ENCODE measurements at regions not wholly inside any gene's neighbourhood (a gene's known extent, or its start where the extent isn't known, plus 50 kb on each side); places are given as distances from the start of the nearest gene placed in this dataset.
A peak's percentile ranks its signal among the peaks of the same experiment; 100 is the strongest.

- no peak for TF ChIP-seq NR4A1 (CRISPR knock-in tag; IDR thresholded peaks at IDR 0.05)
- no peak for TF ChIP-seq NR4A1 (tag; IDR thresholded peaks at IDR 0.05)
- TF ChIP-seq RNF2 (IDR thresholded peaks at IDR 0.05): no peak
- no peak for TF ChIP-seq ZNF133 (CRISPR knock-in tag; IDR thresholded peaks at IDR 0.05)
- TF ChIP-seq XRCC3 (IDR thresholded peaks at IDR 0.05): no peak
- no peak for TF ChIP-seq HES1 (IDR thresholded peaks at IDR 0.05; ENCODE audit: low read depth)
- TF ChIP-seq ZNF511 (CRISPR knock-in tag; IDR thresholded peaks at IDR 0.05): no peak
- no peak for TF ChIP-seq TAF1 (IDR thresholded peaks at IDR 0.05; ENCODE audit: control insufficient read depth, extremely low read depth, insufficient read depth, low read length, severe bottlenecking)
- no peak for TF ChIP-seq ASH1L (IDR thresholded peaks at IDR 0.05; ENCODE audit: borderline replicate concordance, low read depth, partially characterized antibody)
- TF ChIP-seq CBX3 (IDR thresholded peaks at IDR 0.05; ENCODE audit: borderline replicate concordance in 1 of 2, low read length in 2 of 2): no peak
- no peak for TF ChIP-seq NFIX (CRISPR knock-in tag; IDR thresholded peaks at IDR 0.05; ENCODE audit: low read depth)
- no peak for TF ChIP-seq ZBTB8A (IDR thresholded peaks at IDR 0.05; ENCODE audit: partially characterized antibody)
- TF ChIP-seq, protein P1, sequence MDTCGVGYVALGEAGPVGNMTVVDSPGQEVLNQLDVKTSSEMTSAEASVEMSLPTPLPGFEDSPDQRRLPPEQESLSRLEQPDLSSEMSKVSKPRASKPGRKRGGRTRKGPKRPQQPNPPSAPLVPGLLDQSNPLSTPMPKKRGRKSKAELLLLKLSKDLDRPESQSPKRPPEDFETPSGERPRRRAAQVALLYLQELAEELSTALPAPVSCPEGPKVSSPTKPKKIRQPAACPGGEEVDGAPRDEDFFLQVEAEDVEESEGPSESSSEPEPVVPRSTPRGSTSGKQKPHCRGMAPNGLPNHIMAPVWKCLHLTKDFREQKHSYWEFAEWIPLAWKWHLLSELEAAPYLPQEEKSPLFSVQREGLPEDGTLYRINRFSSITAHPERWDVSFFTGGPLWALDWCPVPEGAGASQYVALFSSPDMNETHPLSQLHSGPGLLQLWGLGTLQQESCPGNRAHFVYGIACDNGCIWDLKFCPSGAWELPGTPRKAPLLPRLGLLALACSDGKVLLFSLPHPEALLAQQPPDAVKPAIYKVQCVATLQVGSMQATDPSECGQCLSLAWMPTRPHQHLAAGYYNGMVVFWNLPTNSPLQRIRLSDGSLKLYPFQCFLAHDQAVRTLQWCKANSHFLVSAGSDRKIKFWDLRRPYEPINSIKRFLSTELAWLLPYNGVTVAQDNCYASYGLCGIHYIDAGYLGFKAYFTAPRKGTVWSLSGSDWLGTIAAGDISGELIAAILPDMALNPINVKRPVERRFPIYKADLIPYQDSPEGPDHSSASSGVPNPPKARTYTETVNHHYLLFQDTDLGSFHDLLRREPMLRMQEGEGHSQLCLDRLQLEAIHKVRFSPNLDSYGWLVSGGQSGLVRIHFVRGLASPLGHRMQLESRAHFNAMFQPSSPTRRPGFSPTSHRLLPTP (IDR thresholded peaks at IDR 0.05; ENCODE audit: borderline replicate concordance, extremely low read depth, insufficient read length): no peak
- TF ChIP-seq EHMT2 (IDR thresholded peaks at IDR 0.05): no peak
- TF ChIP-seq BCOR (IDR thresholded peaks at IDR 0.05): no peak
- TF ChIP-seq RBM22 (IDR thresholded peaks at IDR 0.05; ENCODE audit: low read depth, low read length, poor library complexity, severe bottlenecking): no peak
- TF ChIP-seq, protein P2, sequence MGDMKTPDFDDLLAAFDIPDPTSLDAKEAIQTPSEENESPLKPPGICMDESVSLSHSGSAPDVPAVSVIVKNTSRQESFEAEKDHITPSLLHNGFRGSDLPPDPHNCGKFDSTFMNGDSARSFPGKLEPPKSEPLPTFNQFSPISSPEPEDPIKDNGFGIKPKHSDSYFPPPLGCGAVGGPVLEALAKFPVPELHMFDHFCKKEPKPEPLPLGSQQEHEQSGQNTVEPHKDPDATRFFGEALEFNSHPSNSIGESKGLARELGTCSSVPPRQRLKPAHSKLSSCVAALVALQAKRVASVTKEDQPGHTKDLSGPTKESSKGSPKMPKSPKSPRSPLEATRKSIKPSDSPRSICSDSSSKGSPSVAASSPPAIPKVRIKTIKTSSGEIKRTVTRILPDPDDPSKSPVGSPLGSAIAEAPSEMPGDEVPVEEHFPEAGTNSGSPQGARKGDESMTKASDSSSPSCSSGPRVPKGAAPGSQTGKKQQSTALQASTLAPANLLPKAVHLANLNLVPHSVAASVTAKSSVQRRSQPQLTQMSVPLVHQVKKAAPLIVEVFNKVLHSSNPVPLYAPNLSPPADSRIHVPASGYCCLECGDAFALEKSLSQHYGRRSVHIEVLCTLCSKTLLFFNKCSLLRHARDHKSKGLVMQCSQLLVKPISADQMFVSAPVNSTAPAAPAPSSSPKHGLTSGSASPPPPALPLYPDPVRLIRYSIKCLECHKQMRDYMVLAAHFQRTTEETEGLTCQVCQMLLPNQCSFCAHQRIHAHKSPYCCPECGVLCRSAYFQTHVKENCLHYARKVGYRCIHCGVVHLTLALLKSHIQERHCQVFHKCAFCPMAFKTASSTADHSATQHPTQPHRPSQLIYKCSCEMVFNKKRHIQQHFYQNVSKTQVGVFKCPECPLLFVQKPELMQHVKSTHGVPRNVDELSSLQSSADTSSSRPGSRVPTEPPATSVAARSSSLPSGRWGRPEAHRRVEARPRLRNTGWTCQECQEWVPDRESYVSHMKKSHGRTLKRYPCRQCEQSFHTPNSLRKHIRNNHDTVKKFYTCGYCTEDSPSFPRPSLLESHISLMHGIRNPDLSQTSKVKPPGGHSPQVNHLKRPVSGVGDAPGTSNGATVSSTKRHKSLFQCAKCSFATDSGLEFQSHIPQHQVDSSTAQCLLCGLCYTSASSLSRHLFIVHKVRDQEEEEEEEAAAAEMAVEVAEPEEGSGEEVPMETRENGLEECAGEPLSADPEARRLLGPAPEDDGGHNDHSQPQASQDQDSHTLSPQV (IDR thresholded peaks at IDR 0.05): peak; percentile 81
- TF ChIP-seq HCFC1 (IDR thresholded peaks at IDR 0.05; ENCODE audit: low read depth, low read length): no peak
- TF ChIP-seq KAT7 (CRISPR knock-in tag; IDR thresholded peaks at IDR 0.05; ENCODE audit: borderline replicate concordance): no peak
- no peak for TF ChIP-seq SNRNP70 (optimal IDR thresholded peaks at IDR 0.05; ENCODE audit: low read depth, low read length)
Observed at GRCh38 chr5:173831196-173831914, 56.8 kb upstream of the CPEB4 start (continued).

Measured in K562 (cell line).